Esophagus muscularis mucosa (tissue), 3 donors: ENCODE measurements at regions not wholly inside any gene's neighbourhood (a gene's known extent, or its start where the extent isn't known, plus 50 kb on each side); places are given as distances from the start of the nearest gene placed in this dataset.

Experiments
- POLR2A ChIP-seq: fragments of 450-650 bp; IDR thresholded peaks from one replicate; pipeline ENCODE4 v1.6.1; 2017; ENCODE audit warnings: antibody characterized with exemption, moderate library complexity, mild to moderate bottlenecking, low read depth
- POLR2AphosphoS5 ChIP-seq, 2 donors: sonication (generic); formaldehyde crosslinking; IDR thresholded peaks; one replicate each; pipeline ENCODE4 v1.6.1; 2017; ENCODE audit warnings: antibody characterized with exemption in 2 of 2
- TF ChIP-seq, protein P1 (sequence below), 3 experiments: fragments of 200-600 bp in 2 of 3; fragments of 450-650 bp in 1 of 3; sonication (generic) in 2 of 3; IDR thresholded peaks; one replicate each; pipeline ENCODE4 v1.5.1; 2017 to 2019; ENCODE audit warnings: antibody characterized with exemption in 3 of 3, mild to moderate bottlenecking in 2 of 3, moderate library complexity in 1 of 3

- TF ChIP-seq POLR2AphosphoS5 (IDR thresholded peaks at IDR 0.05) (no peak), POLR2A (no peak)
- TF ChIP-seq, protein P1, sequence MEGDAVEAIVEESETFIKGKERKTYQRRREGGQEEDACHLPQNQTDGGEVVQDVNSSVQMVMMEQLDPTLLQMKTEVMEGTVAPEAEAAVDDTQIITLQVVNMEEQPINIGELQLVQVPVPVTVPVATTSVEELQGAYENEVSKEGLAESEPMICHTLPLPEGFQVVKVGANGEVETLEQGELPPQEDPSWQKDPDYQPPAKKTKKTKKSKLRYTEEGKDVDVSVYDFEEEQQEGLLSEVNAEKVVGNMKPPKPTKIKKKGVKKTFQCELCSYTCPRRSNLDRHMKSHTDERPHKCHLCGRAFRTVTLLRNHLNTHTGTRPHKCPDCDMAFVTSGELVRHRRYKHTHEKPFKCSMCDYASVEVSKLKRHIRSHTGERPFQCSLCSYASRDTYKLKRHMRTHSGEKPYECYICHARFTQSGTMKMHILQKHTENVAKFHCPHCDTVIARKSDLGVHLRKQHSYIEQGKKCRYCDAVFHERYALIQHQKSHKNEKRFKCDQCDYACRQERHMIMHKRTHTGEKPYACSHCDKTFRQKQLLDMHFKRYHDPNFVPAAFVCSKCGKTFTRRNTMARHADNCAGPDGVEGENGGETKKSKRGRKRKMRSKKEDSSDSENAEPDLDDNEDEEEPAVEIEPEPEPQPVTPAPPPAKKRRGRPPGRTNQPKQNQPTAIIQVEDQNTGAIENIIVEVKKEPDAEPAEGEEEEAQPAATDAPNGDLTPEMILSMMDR (IDR thresholded peaks at IDR 0.05) = no peak
Observed at GRCh38 chr1:168834225-168834872, 105.3 kb upstream of the DPT start.
